ENCODE measurements at regions not wholly inside any gene's neighbourhood (a gene's known extent, or its start where the extent isn't known, plus 50 kb on each side); places are given as distances from the start of the nearest gene placed in this dataset.

DNA sequence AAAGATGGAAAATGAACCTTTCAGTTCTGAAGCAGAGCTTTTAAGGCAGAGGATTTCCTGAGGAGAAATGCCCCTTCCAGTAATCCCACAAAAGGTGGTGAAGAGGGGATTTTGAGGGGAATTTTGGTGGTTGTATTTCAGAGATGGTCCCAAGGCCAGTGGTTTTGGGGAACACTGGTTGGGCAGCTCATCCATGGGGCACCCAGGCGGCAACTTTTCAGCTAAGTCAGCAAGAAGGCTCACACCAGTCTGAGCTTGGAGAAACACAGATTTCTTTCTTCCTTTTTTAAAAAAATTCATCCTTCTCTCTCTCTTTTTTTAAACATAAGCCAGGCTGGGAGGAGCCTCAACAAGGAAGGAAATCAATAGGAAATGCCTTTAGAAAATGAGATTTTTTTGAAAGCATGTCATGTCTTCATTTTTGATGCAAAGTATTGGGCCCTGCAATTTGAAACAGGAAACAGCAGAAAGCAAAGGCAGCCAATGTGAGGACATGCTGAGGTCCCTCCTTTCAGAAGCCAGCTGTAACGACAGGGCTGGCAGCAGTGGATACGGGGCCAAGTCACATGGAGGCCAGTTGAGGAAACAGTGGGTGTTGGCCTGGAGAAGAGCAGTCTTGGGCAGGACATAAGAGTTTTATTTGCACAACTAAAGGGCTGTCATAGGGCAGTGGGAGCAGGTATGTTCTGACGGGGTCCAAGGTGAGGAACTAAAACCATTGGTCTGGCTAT lies 155.3 kb upstream of the KLF4 start:
- TF ChIP-seq, protein P1, sequence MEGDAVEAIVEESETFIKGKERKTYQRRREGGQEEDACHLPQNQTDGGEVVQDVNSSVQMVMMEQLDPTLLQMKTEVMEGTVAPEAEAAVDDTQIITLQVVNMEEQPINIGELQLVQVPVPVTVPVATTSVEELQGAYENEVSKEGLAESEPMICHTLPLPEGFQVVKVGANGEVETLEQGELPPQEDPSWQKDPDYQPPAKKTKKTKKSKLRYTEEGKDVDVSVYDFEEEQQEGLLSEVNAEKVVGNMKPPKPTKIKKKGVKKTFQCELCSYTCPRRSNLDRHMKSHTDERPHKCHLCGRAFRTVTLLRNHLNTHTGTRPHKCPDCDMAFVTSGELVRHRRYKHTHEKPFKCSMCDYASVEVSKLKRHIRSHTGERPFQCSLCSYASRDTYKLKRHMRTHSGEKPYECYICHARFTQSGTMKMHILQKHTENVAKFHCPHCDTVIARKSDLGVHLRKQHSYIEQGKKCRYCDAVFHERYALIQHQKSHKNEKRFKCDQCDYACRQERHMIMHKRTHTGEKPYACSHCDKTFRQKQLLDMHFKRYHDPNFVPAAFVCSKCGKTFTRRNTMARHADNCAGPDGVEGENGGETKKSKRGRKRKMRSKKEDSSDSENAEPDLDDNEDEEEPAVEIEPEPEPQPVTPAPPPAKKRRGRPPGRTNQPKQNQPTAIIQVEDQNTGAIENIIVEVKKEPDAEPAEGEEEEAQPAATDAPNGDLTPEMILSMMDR (IDR thresholded peaks at IDR 0.05), result no peak
- no peak for TF ChIP-seq EZH2 (IDR thresholded peaks at IDR 0.05; ENCODE audit: borderline replicate concordance, insufficient read depth, low read depth, low read length, poor library complexity, severe bottlenecking)

All from B cell (primary cell).